ENCODE measurements at regions not wholly inside any gene's neighbourhood (a gene's known extent, or its start where the extent isn't known, plus 50 kb on each side); places are given as distances from the start of the nearest gene placed in this dataset.

GRCh38 chr4:18538121-18538520, 516.6 kb upstream of the LCORL start (continued):
- TF ChIP-seq CUX1 (IDR thresholded peaks at IDR 0.05; ENCODE audit: insufficient replicate concordance, low read depth, low read length) (no peak), KDM1A (IDR thresholded peaks at IDR 0.05; ENCODE audit: borderline replicate concordance) (no peak), ATF7 (IDR thresholded peaks at IDR 0.05; ENCODE audit: low read depth) (no peak), FOS (IDR thresholded peaks at IDR 0.05; ENCODE audit: borderline replicate concordance, extremely low read depth, insufficient read length) (no peak), ESRRA (IDR thresholded peaks at IDR 0.05; ENCODE audit: low read length) (no peak), BCL3 (IDR thresholded peaks at IDR 0.05; ENCODE audit: borderline replicate concordance, insufficient read depth, low read depth, low read length, poor library complexity, severe bottlenecking) (no peak), RBBP5 (conservative IDR thresholded peaks at IDR 0.05) (no peak)
- TF ChIP-seq, protein P1, sequence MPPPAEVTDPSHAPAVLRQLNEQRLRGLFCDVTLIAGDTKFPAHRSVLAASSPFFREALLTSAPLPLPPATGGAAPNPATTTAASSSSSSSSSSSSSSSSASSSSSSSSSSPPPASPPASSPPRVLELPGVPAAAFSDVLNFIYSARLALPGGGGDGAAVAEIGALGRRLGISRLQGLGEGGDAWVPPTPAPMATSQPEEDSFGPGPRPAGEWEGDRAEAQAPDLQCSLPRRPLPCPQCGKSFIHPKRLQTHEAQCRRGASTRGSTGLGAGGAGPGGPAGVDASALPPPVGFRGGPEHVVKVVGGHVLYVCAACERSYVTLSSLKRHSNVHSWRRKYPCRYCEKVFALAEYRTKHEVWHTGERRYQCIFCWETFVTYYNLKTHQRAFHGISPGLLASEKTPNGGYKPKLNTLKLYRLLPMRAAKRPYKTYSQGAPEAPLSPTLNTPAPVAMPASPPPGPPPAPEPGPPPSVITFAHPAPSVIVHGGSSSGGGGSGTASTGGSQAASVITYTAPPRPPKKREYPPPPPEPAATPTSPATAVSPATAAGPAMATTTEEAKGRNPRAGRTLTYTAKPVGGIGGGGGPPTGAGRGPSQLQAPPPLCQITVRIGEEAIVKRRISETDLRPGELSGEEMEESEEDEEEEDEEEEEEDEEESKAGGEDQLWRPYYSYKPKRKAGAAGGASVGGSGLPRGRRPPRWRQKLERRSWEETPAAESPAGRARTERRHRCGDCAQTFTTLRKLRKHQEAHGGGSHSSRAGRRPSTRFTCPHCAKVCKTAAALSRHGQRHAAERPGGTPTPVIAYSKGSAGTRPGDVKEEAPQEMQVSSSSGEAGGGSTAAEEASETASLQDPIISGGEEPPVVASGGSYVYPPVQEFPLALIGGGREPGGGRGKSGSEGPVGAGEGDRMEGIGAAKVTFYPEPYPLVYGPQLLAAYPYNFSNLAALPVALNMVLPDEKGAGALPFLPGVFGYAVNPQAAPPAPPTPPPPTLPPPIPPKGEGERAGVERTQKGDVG (CRISPR knock-in tag; IDR thresholded peaks at IDR 0.05) = no peak
- TF ChIP-seq, protein P2, sequence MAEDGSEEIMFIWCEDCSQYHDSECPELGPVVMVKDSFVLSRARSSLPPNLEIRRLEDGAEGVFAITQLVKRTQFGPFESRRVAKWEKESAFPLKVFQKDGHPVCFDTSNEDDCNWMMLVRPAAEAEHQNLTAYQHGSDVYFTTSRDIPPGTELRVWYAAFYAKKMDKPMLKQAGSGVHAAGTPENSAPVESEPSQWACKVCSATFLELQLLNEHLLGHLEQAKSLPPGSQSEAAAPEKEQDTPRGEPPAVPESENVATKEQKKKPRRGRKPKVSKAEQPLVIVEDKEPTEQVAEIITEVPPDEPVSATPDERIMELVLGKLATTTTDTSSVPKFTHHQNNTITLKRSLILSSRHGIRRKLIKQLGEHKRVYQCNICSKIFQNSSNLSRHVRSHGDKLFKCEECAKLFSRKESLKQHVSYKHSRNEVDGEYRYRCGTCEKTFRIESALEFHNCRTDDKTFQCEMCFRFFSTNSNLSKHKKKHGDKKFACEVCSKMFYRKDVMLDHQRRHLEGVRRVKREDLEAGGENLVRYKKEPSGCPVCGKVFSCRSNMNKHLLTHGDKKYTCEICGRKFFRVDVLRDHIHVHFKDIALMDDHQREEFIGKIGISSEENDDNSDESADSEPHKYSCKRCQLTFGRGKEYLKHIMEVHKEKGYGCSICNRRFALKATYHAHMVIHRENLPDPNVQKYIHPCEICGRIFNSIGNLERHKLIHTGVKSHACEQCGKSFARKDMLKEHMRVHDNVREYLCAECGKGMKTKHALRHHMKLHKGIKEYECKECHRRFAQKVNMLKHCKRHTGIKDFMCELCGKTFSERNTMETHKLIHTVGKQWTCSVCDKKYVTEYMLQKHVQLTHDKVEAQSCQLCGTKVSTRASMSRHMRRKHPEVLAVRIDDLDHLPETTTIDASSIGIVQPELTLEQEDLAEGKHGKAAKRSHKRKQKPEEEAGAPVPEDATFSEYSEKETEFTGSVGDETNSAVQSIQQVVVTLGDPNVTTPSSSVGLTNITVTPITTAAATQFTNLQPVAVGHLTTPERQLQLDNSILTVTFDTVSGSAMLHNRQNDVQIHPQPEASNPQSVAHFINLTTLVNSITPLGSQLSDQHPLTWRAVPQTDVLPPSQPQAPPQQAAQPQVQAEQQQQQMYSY (CRISPR knock-in tag; IDR thresholded peaks at IDR 0.05) = no peak

Data from GM12878 (cell line).